ENCODE measurements at regions not wholly inside any gene's neighbourhood (a gene's known extent, or its start where the extent isn't known, plus 50 kb on each side); places are given as distances from the start of the nearest gene placed in this dataset.

GRCh38 chr20:22428051-22428450 lies 156.3 kb downstream of the FOXA2 start:
- no peak for TF ChIP-seq POLR2A (IDR thresholded peaks at IDR 0.05)
- no peak for TF ChIP-seq CTCF (IDR thresholded peaks at IDR 0.05)

Measured in body of pancreas (tissue), 4 donors.